IPS DF 4.7 (cell line): ENCODE measurements at regions not wholly inside any gene's neighbourhood (a gene's known extent, or its start where the extent isn't known, plus 50 kb on each side); places are given as distances from the start of the nearest gene placed in this dataset.

ENCODE experiments used
- DNase-seq: peaks from one replicate; pipeline ENCODE4 v3.0.0-alpha.2; 2013; ENCODE audit warnings: low spot score; ENCODE audit errors: extremely low read depth

DNA sequence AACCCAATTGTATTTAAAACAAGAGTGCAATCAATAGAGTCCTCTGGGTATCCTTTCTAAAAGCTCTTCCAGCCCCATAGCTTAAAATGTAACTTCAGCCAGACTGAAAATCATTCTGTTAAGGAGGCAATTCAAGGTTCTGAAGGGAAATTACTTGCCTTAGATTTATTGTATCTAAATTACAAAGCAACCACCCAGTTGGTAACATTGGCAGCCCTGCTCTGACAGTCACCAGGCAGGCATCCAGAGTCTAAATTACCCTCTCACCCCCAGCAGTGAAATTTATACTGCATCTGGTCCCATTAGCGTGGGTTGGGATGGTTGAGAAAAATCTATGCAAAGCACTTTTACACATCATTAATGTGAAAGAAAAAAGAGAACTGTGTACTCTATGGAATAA is 514.7 kb downstream of the MTRR start:
- DNase-seq, result no peak

DNA sequence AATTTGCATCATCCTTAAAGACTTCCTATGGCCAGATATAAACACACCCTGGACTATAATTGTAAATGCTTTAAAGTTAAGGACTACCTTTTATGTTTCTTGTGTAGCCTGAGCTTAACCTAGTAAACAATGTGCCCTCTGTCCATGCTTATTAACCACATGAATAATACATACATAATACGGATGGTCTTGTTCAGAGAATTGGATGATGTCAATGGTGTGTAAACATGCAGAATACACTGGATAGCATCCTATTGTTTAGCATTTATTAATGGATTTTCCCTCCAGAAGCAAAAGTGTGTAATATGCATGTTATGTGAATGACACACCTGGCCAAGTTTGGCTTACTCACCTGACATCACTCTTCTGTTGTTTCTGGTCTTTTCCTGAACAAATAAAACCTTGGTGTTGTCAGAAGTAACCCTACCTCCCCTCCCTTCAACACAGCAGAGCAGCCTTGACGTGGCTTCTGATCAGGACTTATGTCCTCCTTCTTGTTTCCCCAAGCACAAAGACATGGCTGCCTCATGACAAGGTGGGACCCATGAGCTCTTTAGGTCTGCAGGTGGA is 517.9 kb downstream of the MTRR start:
- no peak for DNase-seq

DNA sequence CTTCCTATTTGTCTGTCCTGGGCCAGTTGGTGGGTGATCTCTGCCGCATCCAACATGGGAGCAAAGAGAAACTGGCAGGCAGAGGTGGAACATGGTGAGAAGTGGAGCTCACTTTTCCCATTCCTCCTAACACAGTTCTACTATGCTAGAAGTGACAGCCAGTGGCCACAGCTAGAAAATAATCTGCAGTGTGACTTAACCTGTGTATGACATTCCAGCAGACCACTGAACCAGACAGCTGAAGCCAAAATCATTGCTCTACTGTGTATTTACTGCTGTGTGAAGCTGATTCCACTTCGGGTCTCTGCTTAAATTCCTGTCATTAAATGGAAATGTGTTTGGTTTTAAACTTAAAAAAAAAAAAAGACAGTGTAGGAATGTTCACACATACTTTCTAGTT is 523.0 kb downstream of the MTRR start:
- no peak for DNase-seq

DNA sequence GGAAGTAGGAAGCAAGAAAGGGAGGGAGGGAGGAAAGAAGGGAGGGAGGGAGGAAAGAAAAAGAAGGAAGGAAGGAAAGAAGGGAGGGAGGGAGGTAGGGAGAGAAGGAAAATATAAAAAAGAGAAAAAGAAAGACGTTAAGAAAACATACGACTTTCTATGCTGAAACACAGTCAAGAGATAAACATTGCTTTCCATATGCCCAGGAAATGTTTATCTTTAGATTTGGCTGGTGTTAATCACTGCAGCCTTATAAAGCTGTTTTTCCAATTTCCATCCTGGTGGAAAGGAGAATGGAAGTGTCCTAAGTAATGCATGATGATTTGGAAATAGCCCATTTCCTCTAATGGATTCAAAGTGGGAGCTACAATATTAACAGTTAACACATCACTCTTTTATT is 524.3 kb downstream of the MTRR start:
- DNase-seq, result no peak

DNA sequence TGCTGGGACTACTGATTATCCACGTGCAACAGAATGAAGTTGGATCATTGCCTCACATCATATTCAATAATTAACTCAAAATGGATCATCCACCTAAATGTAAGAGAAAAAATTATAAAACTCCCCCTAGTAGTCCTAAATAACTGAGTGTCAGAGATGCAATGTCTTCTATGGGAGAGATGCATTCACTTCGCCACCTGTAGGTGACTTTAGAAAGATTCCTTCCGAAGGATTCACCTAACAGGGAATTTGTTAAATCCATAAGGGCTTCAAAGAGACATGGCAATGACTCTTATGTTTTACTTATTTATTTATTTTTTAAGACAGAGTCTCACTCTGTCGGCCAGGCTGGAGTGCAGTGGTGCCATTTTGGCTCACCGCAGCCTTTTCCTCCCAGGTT is 526.0 kb downstream of the MTRR start:
- no peak for DNase-seq

DNA sequence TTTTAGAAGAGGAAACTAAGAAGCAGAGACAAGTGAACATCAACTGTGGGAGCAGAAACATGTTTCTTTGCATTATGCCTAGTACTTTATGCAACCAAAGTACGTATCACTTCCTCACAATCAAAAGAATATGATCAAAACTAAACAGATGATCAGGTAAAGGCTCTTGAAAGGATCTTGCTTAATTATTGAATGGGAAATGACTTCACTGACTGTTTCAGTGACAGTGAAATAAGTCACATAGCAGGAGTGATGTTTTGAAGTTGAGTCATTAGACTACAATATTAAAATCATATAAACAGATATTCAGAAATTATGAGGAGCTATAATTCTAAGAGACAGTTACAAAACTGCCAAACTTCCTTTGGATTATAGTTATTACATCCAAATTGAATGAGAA is 527.3 kb downstream of the MTRR start:
- no peak for DNase-seq

DNA sequence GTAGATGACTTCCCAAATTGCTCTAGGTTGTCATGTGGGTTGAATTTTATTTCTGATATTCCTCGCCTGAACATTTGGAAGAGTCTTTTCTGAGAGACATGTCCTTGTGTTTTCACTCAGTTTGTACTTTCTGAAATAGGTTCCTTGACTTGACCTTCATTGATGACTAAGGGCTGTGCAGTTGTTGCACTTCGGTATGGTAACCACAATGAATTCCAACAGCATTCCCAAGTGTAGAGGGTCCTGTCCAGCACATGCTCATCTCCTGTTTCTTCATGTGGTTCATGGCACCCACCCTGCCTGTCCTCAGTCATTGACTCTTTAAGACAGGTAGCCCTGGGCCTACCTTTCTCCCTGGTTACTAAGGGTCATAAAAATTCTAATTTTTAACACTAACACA is 527.8 kb downstream of the MTRR start:
- no peak for DNase-seq

DNA sequence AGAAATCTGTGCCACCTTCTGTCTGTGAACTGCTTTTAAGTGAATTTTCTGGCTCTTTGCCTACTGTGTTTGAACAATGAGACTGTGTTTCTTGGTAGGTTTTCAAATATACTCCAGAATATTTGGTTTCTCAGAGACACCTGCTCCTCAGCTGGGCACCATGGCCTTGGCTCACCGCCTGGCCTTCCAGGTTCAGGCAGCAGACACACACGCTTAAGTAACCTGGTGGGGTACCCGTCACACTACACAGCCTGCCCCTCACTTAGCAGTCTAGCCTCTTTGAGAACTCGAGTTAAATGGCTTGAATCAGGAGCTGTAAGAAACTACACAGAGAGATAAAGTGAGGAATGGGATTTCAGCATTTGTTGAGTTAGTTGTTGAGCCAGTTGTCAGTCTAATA is 530.5 kb downstream of the MTRR start:
- DNase-seq, result no peak

DNA sequence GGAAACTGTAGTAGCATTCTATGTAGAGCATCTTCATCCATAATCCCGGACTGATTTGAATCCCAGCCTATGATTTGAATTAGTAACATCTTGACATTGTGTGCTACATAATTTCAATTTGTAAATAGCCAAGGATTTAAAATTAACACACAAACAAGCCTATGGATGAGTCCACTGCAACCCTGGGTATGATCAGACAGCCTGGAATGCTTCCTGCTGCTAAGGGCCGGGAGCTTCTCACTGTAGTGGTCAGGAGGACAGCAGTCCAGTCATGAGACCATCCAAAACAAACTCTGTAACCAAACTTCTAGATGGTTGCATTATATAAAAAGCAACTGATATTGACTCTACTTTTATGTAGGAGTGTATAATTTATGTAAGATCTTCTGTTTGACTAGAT is 539.3 kb downstream of the MTRR start:
- no peak for DNase-seq

DNA sequence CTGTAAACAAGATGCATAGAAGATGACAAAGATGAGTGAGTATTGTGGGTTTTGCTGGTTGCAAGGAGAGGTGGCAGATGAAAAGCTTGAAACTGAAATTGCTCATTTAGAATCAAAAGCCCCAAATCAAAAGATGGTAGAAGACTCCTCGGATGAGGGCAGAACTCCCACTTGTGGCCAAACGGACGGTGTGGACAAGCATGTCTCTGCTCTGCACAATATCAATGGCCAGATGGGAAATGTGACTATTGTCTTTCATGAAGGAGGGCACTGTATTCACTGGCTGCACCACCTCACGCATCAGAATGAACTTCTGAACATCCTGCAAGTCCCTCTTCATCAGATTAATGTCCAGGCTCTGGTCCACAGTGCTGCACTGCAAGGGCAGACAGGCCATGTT is 541.7 kb downstream of the MTRR start:
- DNase-seq, result no peak

DNA sequence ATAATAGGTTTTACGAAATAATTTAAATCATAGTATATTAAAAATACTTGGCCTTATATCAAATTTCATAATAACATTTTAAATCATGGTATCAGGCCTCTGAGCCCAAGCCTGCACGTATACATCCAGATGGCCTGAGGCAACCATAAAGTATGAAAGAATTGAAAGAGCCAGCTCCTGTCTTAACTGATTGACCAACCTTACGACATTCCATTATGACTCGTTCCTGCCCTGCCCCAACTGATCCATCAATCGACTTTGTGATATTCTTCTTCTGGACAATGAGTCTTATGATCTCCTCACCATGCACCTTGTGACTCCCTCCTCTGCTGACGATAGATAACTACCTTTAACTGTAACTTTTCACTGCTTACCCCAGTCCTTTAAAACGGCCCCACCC is 545.0 kb downstream of the MTRR start:
- DNase-seq, result no peak

DNA sequence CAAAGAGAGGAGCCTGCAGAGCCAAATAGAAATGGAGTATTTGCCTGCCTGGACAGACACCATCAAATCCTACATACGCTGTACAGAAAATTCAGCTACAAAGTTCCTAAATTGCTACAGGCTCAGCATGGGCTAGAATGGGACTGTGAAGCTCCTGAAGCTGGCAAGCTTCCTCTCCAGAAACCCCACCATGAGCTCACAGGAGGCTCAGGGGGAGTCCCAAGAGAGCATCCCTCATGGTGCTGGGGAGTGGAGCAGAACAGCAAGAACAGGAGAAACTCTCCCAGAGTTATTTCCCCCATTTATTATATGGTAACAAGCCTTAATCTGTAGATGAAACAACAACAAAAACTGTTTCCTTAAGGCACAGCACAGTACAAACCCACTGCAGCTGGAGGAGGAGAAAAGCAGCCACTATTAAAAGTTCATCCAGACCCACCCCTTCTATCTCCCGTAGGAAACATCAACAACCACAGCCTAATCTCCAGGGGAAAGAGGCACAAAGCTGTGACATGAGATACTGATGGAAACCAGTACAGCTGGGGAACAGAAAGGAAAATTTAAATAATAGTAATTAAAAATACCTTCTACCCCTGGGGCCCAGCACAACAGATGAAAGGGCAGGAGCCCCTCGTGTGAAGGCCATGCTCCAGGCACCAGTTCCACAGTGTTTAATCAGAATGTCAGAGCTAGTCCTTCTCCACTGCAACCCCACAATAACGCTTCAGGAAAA is 548.5 kb downstream of the MTRR start:
- no peak for DNase-seq

DNA sequence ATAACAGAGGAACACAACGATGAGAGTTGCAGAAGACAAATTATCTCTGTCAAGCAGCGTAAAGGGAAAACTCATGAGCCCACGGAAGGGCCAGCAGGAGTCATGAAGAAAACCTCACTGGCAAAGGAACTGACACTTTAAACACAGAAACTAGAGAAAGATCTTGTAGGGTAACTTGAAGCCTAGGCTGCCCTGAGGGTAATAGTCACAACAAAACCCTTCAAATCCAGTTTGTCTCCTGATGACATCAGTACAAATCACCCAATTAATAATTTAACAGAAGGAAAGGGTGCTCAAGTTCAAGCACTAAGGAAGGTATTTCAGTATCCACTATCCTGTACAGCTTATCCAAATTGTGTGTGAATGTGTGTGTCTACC is 549.1 kb downstream of the MTRR start:
- DNase-seq, result no peak

DNA sequence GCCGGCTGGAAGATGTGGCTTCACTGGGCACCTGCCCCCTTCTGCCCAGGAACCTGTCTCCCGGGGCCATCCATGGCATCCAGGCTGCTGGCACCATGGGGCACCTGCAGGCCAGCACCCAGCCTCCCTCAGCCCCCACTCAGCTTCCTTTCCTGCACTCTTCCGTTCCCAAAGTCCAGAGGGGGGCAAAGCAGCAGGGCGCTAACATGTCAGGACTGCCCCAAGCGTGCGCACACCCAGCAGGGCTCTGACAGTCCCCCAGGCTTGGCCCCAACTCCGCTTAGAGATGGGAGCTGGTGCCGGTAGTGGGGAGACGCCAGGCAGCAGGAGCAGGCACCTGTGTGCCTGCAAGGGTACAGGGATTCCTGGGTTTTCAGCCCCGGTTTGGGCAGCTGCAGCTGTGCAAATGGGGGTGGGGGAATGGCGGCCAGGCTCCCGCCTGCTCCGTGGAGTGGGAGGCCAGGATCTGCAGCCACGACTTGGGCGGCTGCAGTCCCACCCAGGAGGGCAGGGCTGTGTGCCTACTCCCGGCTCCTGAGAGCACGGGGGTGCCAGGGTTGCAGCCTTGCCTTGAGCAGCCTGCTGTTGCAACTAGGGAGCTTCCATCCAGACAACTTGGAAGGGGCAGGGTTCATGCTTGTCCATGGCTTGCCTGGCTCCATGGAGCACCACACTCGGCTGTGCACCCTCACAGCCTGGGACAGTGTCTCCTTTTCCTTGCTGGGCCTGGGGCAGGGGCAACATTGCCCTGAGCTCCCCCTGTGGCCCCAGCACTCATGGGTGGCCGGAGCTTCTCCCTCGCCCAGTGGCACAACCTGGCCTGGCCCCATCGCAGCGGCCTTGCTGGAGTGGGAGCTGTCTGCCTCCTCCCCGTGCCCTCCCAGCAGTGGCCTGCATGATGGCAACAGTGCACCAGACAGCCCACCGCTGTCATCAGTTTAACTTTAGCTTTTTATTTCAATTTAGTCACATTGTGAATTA is 561.1 kb downstream of the MTRR start:
- no peak for DNase-seq

DNA sequence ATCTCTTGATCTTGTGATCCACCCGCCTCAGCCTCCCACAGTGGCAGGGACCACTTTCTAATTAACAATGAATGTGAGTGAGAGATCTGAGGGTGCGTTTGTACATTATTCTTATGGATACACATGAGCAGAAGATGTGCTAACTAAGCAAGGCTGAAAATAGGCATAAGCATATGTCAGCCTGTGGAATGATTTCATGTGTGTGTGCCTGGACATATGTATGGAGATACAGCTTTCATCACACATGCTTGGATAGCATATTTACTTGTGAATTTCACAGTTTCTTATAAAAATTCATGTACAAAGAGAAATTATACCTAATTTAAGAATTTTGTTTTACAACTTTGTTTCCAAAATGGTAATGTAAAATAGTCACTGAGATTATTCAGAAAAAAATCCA is 565.6 kb downstream of the MTRR start:
- DNase-seq, result no peak

DNA sequence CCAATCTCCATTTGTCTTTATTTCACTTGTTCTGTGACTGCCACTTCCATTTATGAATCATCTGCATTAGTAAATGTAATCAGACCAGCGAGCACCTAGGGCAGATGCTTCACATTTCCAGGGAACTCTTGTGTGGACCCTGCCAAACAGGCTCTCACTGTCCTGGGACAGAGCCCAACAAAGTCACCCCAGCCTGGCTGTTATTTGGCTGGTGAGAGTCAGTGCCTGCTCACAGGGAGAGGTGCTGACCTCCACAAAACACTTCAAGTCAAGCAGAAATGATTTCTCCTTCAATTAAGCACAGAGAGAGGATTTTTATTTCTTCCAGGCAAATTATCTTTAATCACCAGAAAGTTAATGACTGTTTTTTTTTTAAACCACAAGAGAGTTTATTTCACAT is 568.0 kb downstream of the MTRR start:
- no peak for DNase-seq

DNA sequence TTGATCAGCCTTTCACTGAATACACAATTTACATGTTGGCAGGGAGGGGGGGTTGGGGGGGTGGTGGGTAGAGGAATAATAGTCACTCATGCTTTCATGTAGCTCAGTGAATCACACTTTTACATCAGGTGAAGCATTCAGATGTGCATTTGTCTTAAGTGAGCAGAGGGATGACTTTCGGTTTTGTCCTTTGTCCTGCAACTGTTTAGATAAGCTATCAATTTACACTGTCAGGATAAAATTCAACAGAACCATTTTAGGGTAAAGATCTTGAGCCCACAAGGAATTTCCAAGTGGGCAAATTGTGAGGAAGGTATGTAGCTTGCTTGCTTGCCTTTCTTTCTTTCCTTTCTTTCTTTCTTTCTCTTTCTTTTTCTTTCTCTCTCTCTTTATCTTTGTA is 576.2 kb downstream of the MTRR start:
- no peak for DNase-seq

DNA sequence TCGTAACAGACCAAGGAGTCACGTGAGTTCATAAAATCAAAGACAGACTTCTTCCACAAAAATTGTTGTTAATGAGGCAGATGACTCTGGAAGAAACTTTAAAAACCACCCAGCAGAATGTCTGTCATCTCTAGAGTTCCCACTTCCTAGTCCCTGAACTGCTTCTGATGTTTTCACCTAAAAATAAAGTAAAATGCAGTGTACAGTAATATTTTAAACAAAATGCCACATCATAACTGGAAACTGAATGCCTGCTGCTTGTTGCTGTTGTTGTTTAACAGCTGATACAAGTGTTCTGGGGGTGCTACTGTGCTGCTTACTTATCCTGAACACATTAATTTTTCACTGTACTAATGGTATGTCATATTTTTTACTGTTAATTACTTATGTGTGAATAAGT is 577.2 kb downstream of the MTRR start:
- DNase-seq, result no peak

DNA sequence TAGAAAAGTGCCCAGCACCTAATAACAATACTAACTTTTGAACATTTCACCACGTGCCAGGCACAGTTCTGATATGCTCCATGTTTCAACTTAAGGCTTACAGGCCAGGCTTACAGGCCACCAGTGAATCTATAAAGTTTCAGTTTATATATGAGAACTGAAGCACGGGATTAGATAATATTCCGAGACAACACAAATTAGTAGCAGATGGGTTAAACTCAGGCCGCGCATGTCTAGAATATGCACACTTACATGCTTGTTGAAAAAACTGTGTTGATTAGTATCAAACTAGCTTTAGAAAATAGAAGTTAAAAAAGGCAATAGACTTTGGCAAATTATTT is 587.9 kb downstream of the MTRR start:
- DNase-seq, result no peak

DNA sequence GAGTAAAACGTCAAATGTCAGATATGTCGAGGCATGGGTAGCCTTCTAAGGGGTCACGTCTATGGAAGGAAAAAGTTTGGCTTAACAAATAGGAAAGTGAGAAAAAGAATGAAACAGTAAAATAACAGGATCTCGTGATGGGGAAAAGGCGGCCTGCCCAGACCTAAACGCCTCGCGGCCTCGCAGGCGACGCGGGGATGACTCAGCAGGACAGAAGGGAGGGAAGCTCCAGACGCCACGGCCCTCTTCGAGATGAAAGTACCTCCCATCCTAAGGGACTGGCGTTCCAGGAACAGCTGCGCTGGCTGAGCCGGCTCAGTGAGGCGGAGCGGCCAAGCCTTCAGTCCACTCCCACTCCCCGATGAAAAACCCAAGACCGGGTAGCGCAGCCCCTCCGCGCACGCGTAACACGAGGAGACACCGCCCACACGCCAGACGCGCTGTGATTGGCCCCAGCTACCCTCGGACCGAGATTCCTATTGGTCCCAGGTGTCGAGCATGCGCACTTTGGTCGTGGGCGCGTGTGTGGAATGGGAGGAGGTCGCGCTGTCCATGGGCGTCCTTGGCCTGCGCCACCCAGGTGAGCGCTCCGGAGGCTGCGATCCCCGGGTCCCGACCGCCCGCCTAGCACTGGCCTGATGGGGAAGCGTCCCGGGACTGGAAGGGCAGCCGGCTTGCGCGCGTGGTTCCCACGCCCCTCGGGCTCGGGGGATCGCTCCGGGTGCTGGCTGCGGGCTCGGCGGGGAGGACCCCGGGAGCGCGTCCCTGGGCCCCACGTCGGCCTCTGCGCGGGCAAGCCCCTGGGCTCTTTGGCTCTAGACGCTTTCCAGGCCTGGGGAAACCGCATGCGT is 588.5 kb downstream of the MTRR start:
- no peak for DNase-seq

DNA sequence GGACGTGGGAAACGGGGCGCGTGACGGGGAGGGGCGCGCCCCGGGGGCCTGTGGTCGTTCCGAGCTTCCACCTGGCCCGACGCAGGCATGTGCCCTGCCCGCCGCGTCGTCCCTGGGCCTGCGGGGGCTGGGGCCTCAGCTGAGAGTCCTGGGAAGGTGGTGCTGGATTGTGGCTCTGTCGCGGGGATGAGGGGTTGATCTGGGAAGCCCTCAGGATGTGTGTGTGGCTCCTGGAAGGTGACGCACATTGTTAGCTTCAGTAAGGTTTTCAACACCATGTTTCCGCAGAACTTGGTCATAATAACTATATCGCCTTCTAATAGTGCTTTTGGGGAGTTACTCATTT is 589.1 kb downstream of the MTRR start:
- DNase-seq, result no peak

DNA sequence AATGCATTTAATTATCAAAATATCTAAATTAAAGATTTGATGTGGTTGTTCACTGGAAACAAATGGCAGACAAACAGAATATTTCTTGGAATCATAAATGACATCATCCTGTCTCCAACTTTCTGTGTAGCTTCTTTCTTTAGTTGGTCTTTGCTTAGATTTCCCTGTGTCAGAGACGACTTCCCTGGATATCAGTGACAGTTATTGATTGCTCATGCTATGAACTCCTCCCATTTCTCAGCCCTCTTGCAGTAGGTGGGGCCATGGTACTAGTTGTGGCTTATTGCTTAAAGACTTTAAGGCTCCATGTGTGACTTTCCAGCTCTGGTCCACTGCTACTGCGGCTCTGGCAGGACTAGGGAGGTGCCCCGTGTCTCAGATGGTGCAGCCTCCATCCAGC is 592.6 kb downstream of the MTRR start:
- DNase-seq, result no peak
